Right lobe of liver (tissue), 4 donors: ENCODE measurements at regions not wholly inside any gene's neighbourhood (a gene's known extent, or its start where the extent isn't known, plus 50 kb on each side); places are given as distances from the start of the nearest gene placed in this dataset.

ENCODE experiments used
- CTCF ChIP-seq, 4 donors: fragments of 200-600 bp in 3 of 4; fragments of 450-650 bp in 1 of 4; IDR thresholded peaks; one replicate each; pipeline versions ENCODE4 v1.5.1 to v1.8.0; 2016 to 2022; ENCODE audit warnings: antibody characterized with exemption in 4 of 4, mild to moderate bottlenecking in 2 of 4
- POLR2A ChIP-seq: fragments of 450-650 bp; IDR thresholded peaks from one replicate; pipeline ENCODE4 v1.6.1; 2017; ENCODE audit warnings: antibody characterized with exemption, mild to moderate bottlenecking
- donor health status: DM: no; HTN: no; CAD: no.
- donor health status: DM: no; HTN: no; CAD: no.
- donor health status: DM: no; HTN: yes; CAD: no.

GRCh38 chr21:41583274-41583790, 75.4 kb upstream of the TMPRSS2 start:
- TF ChIP-seq POLR2A (peak; percentile 45), CTCF (IDR thresholded peaks at IDR 0.05) (no peak)
